ENCODE measurements at regions not wholly inside any gene's neighbourhood (a gene's known extent, or its start where the extent isn't known, plus 50 kb on each side); places are given as distances from the start of the nearest gene placed in this dataset.

DNA sequence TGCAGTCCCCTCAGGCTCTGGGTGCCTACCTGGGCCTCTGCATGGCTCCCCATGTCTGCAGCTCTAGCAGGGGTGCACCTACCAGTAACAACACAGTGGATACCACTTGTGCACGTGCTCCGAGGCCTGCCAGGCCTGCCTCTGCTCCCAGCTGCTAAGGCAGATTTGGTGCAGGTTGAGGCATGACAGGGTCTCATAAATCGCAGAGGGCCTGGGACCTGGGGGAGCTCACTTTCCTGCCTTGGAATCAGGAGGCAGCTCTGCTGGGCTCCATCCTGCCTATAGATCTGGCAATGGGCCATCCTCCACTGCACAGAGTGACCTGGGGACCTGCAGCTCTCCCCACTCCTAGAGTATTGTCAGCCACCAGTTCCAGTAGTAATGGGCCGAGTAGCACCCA lies 121.9 kb upstream of the CXCL14 start:
- TF ChIP-seq SP1 (IDR thresholded peaks at IDR 0.05) (no peak), ELF4 (IDR thresholded peaks at IDR 0.05) (no peak), ARNT (IDR thresholded peaks at IDR 0.05) (no peak), CTBP1 (IDR thresholded peaks at IDR 0.05; ENCODE audit: borderline replicate concordance) (no peak), SUZ12 (IDR thresholded peaks at IDR 0.05) (no peak), NFRKB (IDR thresholded peaks at IDR 0.05) (no peak), HDGF (IDR thresholded peaks at IDR 0.05; ENCODE audit: borderline replicate concordance) (no peak), L3MBTL2 (conservative IDR thresholded peaks at IDR 0.05) (no peak), FOXM1 (IDR thresholded peaks at IDR 0.05; ENCODE audit: borderline replicate concordance) (no peak), TARDBP (IDR thresholded peaks at IDR 0.05) (no peak)

Data from HEK293T (cell line).